ENCODE measurements at regions not wholly inside any gene's neighbourhood (a gene's known extent, or its start where the extent isn't known, plus 50 kb on each side); places are given as distances from the start of the nearest gene placed in this dataset.

- Histone ChIP-seq H4K20me1 (ENCODE audit: insufficient read depth, low read length) (no peaks in the 10 kb centered on the region), H3K27me3 (ENCODE audit: insufficient read depth, low read length, poor library complexity) (no peaks in the 10 kb centered on the region), H3K9ac (ENCODE audit: low read depth, low read length) (no peak overlapping the region), H3K4me1 (ENCODE audit: insufficient read depth, low read length) (no peaks in the 10 kb centered on the region), H3K27ac (ENCODE audit: low read length) (no peak overlapping the region), H3K36me3 (ENCODE audit: insufficient read depth, low read length) (no peaks in the 10 kb centered on the region), H3K4me3 (ENCODE audit: low read depth in 1 of 2, low read length in 2 of 2) (no peak overlapping the region), H3K4me2 (ENCODE audit: insufficient read depth, low read length) (no peak overlapping the region), H3K9me3 (ENCODE audit: insufficient read depth, low read length, severe bottlenecking) (no peaks in the 10 kb centered on the region), H3K79me2 (ENCODE audit: insufficient read depth, low read length) (no peaks in the 10 kb centered on the region), H2AFZ (ENCODE audit: low read depth, low read length) (no peak overlapping the region)
- DNase-seq, result no peak
- no peak for ATAC-seq (ENCODE audit: insufficient read depth, low read depth)
- no peak for TF ChIP-seq EZH2 (IDR thresholded peaks at IDR 0.05; ENCODE audit: borderline replicate concordance, low read depth, low read length, severe bottlenecking)
- TF ChIP-seq CTCF (IDR thresholded peaks at IDR 0.05; ENCODE audit: borderline replicate concordance, extremely low read depth, low read length, poor library complexity, severe bottlenecking), result no peak
These were observed 1297.3 kb downstream of the C4orf33 start for GRCh38 chr4:130393231-130393630.

GRCh38 chr4:130393642-130394041 is 1297.7 kb downstream of the C4orf33 start:
- Histone ChIP-seq H4K20me1 (ENCODE audit: insufficient read depth, low read length) (no peaks in the 10 kb centered on the region), H3K4me2 (ENCODE audit: insufficient read depth, low read length) (no peak overlapping the region), H3K9me3 (ENCODE audit: insufficient read depth, low read length, severe bottlenecking) (no peaks in the 10 kb centered on the region), H3K4me3 (ENCODE audit: low read depth in 1 of 2, low read length in 2 of 2) (no peak overlapping the region), H3K4me1 (ENCODE audit: insufficient read depth, low read length) (no peaks in the 10 kb centered on the region), H2AFZ (ENCODE audit: low read depth, low read length) (no peak overlapping the region), H3K27ac (ENCODE audit: low read length) (no peak overlapping the region), H3K9ac (ENCODE audit: low read depth, low read length) (no peak overlapping the region), H3K27me3 (ENCODE audit: insufficient read depth, low read length, poor library complexity) (no peaks in the 10 kb centered on the region), H3K79me2 (ENCODE audit: insufficient read depth, low read length) (no peaks in the 10 kb centered on the region), H3K36me3 (ENCODE audit: insufficient read depth, low read length) (no peaks in the 10 kb centered on the region)
- no peak for ATAC-seq (ENCODE audit: insufficient read depth, low read depth)
- TF ChIP-seq CTCF (IDR thresholded peaks at IDR 0.05; ENCODE audit: borderline replicate concordance, extremely low read depth, low read length, poor library complexity, severe bottlenecking) (no peak), EZH2 (IDR thresholded peaks at IDR 0.05; ENCODE audit: borderline replicate concordance, low read depth, low read length, severe bottlenecking) (no peak)
- no peak for DNase-seq

- TF ChIP-seq CTCF (IDR thresholded peaks at IDR 0.05; ENCODE audit: borderline replicate concordance, extremely low read depth, low read length, poor library complexity, severe bottlenecking) (no peak), EZH2 (IDR thresholded peaks at IDR 0.05; ENCODE audit: borderline replicate concordance, low read depth, low read length, severe bottlenecking) (no peak)
- Histone ChIP-seq H2AFZ (ENCODE audit: low read depth, low read length) (no peak overlapping the region), H3K4me3 (ENCODE audit: low read depth in 1 of 2, low read length in 2 of 2) (no peak overlapping the region), H3K9ac (ENCODE audit: low read depth, low read length) (no peak overlapping the region), H3K36me3 (ENCODE audit: insufficient read depth, low read length) (no peaks in the 10 kb centered on the region), H3K4me2 (ENCODE audit: insufficient read depth, low read length) (no peak overlapping the region), H3K27ac (ENCODE audit: low read length) (no peak overlapping the region), H4K20me1 (ENCODE audit: insufficient read depth, low read length) (no peaks in the 10 kb centered on the region), H3K9me3 (ENCODE audit: insufficient read depth, low read length, severe bottlenecking) (no peaks in the 10 kb centered on the region), H3K79me2 (ENCODE audit: insufficient read depth, low read length) (no peaks in the 10 kb centered on the region), H3K4me1 (ENCODE audit: insufficient read depth, low read length) (no peaks in the 10 kb centered on the region), H3K27me3 (ENCODE audit: insufficient read depth, low read length, poor library complexity) (no peaks in the 10 kb centered on the region)
- DNase-seq, result no peak
- ATAC-seq (ENCODE audit: insufficient read depth, low read depth), result no peak
These were observed 1299.9 kb downstream of the C4orf33 start for GRCh38 chr4:130395871-130396270.

- no peaks in the 10 kb centered on the region for H4K20me1 ChIP-seq (ENCODE audit: insufficient read depth, low read length)
- ATAC-seq (ENCODE audit: insufficient read depth, low read depth) (no peak), DNase-seq (no peak)
- no peak overlapping the region for H3K9ac ChIP-seq (ENCODE audit: low read depth, low read length)
- H3K4me2 ChIP-seq (ENCODE audit: insufficient read depth, low read length), result no peak overlapping the region
- H3K27me3 ChIP-seq (ENCODE audit: insufficient read depth, low read length, poor library complexity), result no peaks in the 10 kb centered on the region
- TF ChIP-seq EZH2 (IDR thresholded peaks at IDR 0.05; ENCODE audit: borderline replicate concordance, low read depth, low read length, severe bottlenecking) (no peak), CTCF (IDR thresholded peaks at IDR 0.05; ENCODE audit: borderline replicate concordance, extremely low read depth, low read length, poor library complexity, severe bottlenecking) (no peak)
- H2AFZ ChIP-seq (ENCODE audit: low read depth, low read length), result peak overlapping the region; percentile 17; the same call in 1 of the 2 replicates
- H3K9me3 ChIP-seq (ENCODE audit: insufficient read depth, low read length, severe bottlenecking), result no peaks in the 10 kb centered on the region
- H3K79me2 ChIP-seq (ENCODE audit: insufficient read depth, low read length), result no peaks in the 10 kb centered on the region
- no peaks in the 10 kb centered on the region for H3K4me1 ChIP-seq (ENCODE audit: insufficient read depth, low read length)
- H3K27ac ChIP-seq (ENCODE audit: low read length), result no peak overlapping the region
- no peaks in the 10 kb centered on the region for H3K36me3 ChIP-seq (ENCODE audit: insufficient read depth, low read length)
- H3K4me3 ChIP-seq (ENCODE audit: low read depth in 1 of 2, low read length in 2 of 2), result no peak overlapping the region
These were observed 1307.3 kb downstream of the C4orf33 start for GRCh38 chr4:130403221-130403620.

All from DND-41 (cell line).